ENCODE measurements at regions not wholly inside any gene's neighbourhood (a gene's known extent, or its start where the extent isn't known, plus 50 kb on each side); places are given as distances from the start of the nearest gene placed in this dataset.

GRCh38 chr6:112831022-112831421 is 483.9 kb downstream of the RFPL4B start:
- no peak for TF ChIP-seq CTCF (IDR thresholded peaks at IDR 0.05; ENCODE audit: extremely low read depth in 1 of 2, insufficient read depth in 1 of 2, low read depth in 1 of 2, low read length in 2 of 2)
- peak; percentile 48 for TF ChIP-seq FOS (IDR thresholded peaks at IDR 0.05; ENCODE audit: borderline replicate concordance, insufficient read depth, low read length)
- TF ChIP-seq POLR2A (IDR thresholded peaks at IDR 0.05; ENCODE audit: low read depth, low read length) = no peak
- no peak for TF ChIP-seq EZH2 (IDR thresholded peaks at IDR 0.05; ENCODE audit: borderline replicate concordance, low read depth, low read length, severe bottlenecking)
- TF ChIP-seq JUN (IDR thresholded peaks at IDR 0.05; ENCODE audit: borderline replicate concordance, insufficient read depth, insufficient read length, low read depth) = no peak
- TF ChIP-seq MAX (IDR thresholded peaks at IDR 0.05; ENCODE audit: insufficient read depth, insufficient read length) = no peak
- TF ChIP-seq POLR2AphosphoS5 (IDR thresholded peaks at IDR 0.05; ENCODE audit: insufficient read depth, low read depth, low read length) = no peak
- no peak for TF ChIP-seq MYC (IDR thresholded peaks at IDR 0.05; ENCODE audit: low read depth, low read length)
- TF ChIP-seq GATA2 (IDR thresholded peaks at IDR 0.05; ENCODE audit: insufficient read depth, insufficient read length, low read depth, low read length) = no peak

Measured in endothelial cell of umbilical vein (primary cell).